Prostate gland (tissue), 2 donors: ENCODE measurements at regions not wholly inside any gene's neighbourhood (a gene's known extent, or its start where the extent isn't known, plus 50 kb on each side); places are given as distances from the start of the nearest gene placed in this dataset.

Source experiments
- DNase-seq: peaks from one replicate; pipeline ENCODE4 v3.0.0-alpha.2; 2019; ENCODE audit warnings: low spot score
- H3K27ac ChIP-seq, 2 donors: fragments of 200-600 bp; sonication (generic); 2 replicates each; pipeline ENCODE4 v1.5.1; 2017 to 2019
- H3K27me3 ChIP-seq: fragments of 200-600 bp; sonication (generic); replicated peaks from 2 replicates; pipeline ENCODE4 v1.5.1; 2019; ENCODE audit not compliant: insufficient read depth
- H3K36me3 ChIP-seq, 2 donors: fragments of 200-600 bp; sonication (generic); 1 replicate in 1 of 2; 2 replicates in 1 of 2; pipeline versions ENCODE4 v1.5.1 to v1.8.1; 2017 to 2019
- H3K4me1 ChIP-seq: fragments of 200-600 bp; sonication (generic); replicated peaks from 2 replicates; pipeline ENCODE4 v1.5.1; 2019
- H3K4me3 ChIP-seq, 2 donors: fragments of 200-600 bp; sonication (generic); 2 replicates each; pipeline ENCODE4 v1.5.1; 2017 to 2019
- H3K9me3 ChIP-seq: fragments of 200-600 bp; sonication (generic); 2 replicates; pipeline ENCODE4 v1.5.1; 2017
- CTCF ChIP-seq, 4 experiments: fragments of 200-600 bp in 2 of 4; fragments of 450-650 bp in 2 of 4; sonication (generic) in 2 of 4; IDR thresholded peaks; 1 replicate in 3 of 4; 2 replicates in 1 of 4; pipeline ENCODE4 v1.5.1; 2016 to 2019; ENCODE audit warnings: antibody characterized with exemption in 4 of 4, mild to moderate bottlenecking in 2 of 4, moderate library complexity in 2 of 4
- POLR2A ChIP-seq: fragments of 450-650 bp; IDR thresholded peaks from one replicate; pipeline ENCODE4 v1.6.1; 2016; ENCODE audit warnings: antibody characterized with exemption, mild to moderate bottlenecking
- POLR2AphosphoS5 ChIP-seq: sonication (generic); formaldehyde crosslinking; IDR thresholded peaks from one replicate; pipeline ENCODE4 v1.6.1; 2017; ENCODE audit warnings: antibody characterized with exemption
- WGBS: methylation state at CpG from one replicate; pipeline ENCODE4 v1.1.5; 2018; 5-methylcytosine and 5-hydroxymethylcytosine counted together
- intact Hi-C: fragments of 100-400 bp; cut with DNase I; formaldehyde crosslinking; loops from one replicate; pipeline ENCODE4 v1.14.2; 2022

- no peak for TF ChIP-seq POLR2AphosphoS5
- no peak for TF ChIP-seq POLR2A
- TF ChIP-seq CTCF (IDR thresholded peaks at IDR 0.05): no peak
- H3K27ac ChIP-seq: no peak overlapping the region
- 98% methylated on average over 1 of the region's 1 CpG for WGBS
- DNase-seq: no peak
- no peaks in the 10 kb centered on the region for H3K27me3 ChIP-seq
- H3K4me3 ChIP-seq: no peak overlapping the region
- intact Hi-C loops: no loop called here
- no peaks in the 10 kb centered on the region for H3K9me3 ChIP-seq
- H3K4me1 ChIP-seq: no peaks in the 10 kb centered on the region
- no peaks in the 10 kb centered on the region for H3K36me3 ChIP-seq
Measured at GRCh38 chr2:149815941-149816340, 228.4 kb upstream of the MMADHC start.

DNA sequence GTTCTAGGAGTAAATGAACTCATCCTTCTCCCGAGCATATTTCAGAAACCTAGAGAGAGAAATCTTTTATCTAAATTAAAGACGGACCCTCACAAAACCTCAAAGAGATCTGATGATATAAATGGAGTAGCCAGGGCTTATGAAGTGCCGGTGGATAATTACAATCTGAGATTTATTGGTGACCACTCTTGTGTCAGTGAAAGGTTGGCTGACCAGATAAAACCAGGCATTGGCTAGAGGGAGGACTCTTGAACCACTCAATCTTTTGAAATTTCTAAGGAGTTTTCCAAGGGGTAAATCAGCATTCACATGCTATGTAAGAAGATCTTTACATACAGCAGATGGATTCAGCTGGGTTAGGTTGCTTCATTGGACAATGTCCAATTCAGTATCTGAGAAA is 227.3 kb upstream of the MMADHC start:
- Histone ChIP-seq H3K27me3 (no peaks in the 10 kb centered on the region), H3K27ac (no peak overlapping the region), H3K4me3 (no peak overlapping the region), H3K36me3 (no peaks in the 10 kb centered on the region), H3K9me3 (no peaks in the 10 kb centered on the region), H3K4me1 (no peaks in the 10 kb centered on the region)
- intact Hi-C loops: no loop called here
- TF ChIP-seq POLR2AphosphoS5 (no peak), POLR2A (no peak), CTCF (IDR thresholded peaks at IDR 0.05) (no peak)
- WGBS: 53% methylated on average over 3 of the region's 3 CpGs
- no peak for DNase-seq

DNA sequence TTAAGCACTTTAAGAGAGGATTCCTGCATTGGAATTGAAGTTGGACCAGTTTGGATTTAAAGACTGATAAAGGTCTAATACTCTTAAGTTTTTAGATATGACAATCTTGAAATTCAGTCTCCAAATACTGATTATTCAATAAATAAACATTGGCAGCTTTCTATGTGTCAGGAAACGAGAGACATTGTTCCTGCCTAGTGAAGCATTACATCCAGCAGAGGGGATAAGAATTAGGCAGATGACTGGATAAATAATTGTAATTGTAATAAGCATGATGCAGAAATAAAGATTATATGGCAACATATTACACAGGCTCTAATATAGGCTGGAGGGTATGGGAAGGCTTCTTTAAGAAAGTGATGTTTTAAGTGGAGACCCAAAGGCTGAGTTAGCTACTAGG is 226.5 kb upstream of the MMADHC start:
- no peak overlapping the region for H3K27ac ChIP-seq
- H3K27me3 ChIP-seq: no peaks in the 10 kb centered on the region
- DNase-seq: no peak
- TF ChIP-seq CTCF (IDR thresholded peaks at IDR 0.05): no peak
- no peak for TF ChIP-seq POLR2A
- no peak for TF ChIP-seq POLR2AphosphoS5
- intact Hi-C loops: no loop called here
- H3K36me3 ChIP-seq: no peaks in the 10 kb centered on the region
- no peak overlapping the region for H3K4me3 ChIP-seq
- H3K4me1 ChIP-seq: no peaks in the 10 kb centered on the region
- WGBS: 82% methylated on average over 1 of the region's 1 CpG
- no peaks in the 10 kb centered on the region for H3K9me3 ChIP-seq

DNA sequence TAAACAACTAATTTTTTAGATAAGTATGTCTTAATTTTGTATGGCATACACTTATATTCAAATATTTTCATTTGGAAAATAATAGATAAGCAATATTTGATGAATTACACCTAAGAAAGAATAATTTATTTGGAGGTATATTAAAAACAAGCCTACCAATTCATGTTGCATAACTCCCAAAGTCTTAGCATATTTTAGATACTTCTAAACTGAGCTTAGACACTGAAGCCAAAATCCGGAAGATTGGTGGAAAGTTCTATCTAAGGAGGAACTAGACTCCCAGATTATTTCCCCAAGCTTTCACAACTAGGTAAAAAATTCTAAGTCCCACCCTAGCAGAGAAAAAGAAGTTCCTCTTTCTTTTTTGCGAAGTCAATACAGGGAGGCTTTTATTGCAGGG is 221.0 kb upstream of the MMADHC start:
- Histone ChIP-seq H3K4me1 (no peaks in the 10 kb centered on the region), H3K9me3 (no peaks in the 10 kb centered on the region), H3K4me3 (no peak overlapping the region), H3K27ac (no peak overlapping the region), H3K27me3 (no peaks in the 10 kb centered on the region), H3K36me3 (no peaks in the 10 kb centered on the region)
- TF ChIP-seq POLR2A (no peak), POLR2AphosphoS5 (no peak), CTCF (IDR thresholded peaks at IDR 0.05) (no peak)
- intact Hi-C loops: loop anchor here (10.0 kb wide), 1 partner anchor 676 kb away; the partner anchor contains the start of gene RND3
- 78% methylated on average over 2 of the region's 2 CpGs for WGBS
- DNase-seq: no peak

GRCh38 chr2:149806651-149807050 is 219.1 kb upstream of the MMADHC start:
- 99% methylated on average over 2 of the region's 2 CpGs for WGBS
- intact Hi-C loops: loop anchor here (10.0 kb wide), 1 partner anchor 678 kb away; the partner anchor contains the start of gene RND3
- Histone ChIP-seq H3K4me1 (no peaks in the 10 kb centered on the region), H3K27me3 (no peaks in the 10 kb centered on the region), H3K9me3 (no peaks in the 10 kb centered on the region), H3K27ac (no peak overlapping the region), H3K36me3 (no peaks in the 10 kb centered on the region), H3K4me3 (no peak overlapping the region)
- TF ChIP-seq POLR2AphosphoS5 (no peak), POLR2A (no peak), CTCF (IDR thresholded peaks at IDR 0.05) (no peak)
- DNase-seq: no peak
